HEK293T (cell line): ENCODE measurements at regions not wholly inside any gene's neighbourhood (a gene's known extent, or its start where the extent isn't known, plus 50 kb on each side); places are given as distances from the start of the nearest gene placed in this dataset.

Source experiments
- FOXA1 ChIP-seq: fragments of 450-650 bp; IDR thresholded peaks from 2 replicates; pipeline ENCODE4 v1.6.1; 2016; ENCODE audit warnings: mild to moderate bottlenecking
- FOXM1 ChIP-seq: fragments of 450-650 bp; IDR thresholded peaks from 2 replicates; pipeline ENCODE4 v1.6.1; 2017; ENCODE audit warnings: mild to moderate bottlenecking, borderline replicate concordance
- ZNF384 ChIP-seq: fragments of 450-650 bp; IDR thresholded peaks from 2 replicates; pipeline ENCODE4 v1.6.1; 2016

DNA sequence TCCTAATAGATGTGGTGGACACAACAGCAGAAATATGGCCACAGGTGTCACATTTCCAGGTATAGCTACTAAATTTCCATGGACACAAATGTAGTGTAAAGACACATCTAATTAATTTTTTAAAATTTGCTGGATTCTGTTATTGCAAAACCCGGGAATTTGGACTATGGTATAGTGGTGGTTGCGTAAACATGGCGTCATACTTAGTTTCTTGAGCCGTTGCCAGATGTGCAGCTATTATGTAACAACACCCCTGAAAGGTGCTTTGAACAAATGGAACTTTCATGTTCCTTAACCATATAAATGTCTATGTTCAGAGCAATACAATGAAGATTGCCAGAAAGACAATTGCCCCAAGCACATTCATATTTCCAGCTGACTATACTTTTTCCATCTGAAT is 85.9 kb downstream of the HRH4 start:
- TF ChIP-seq ZNF384: no peak
- TF ChIP-seq FOXA1: no peak
- no peak for TF ChIP-seq FOXM1
